Duodenal mucosa (tissue), 2 donors: ENCODE measurements at regions not wholly inside any gene's neighbourhood (a gene's known extent, or its start where the extent isn't known, plus 50 kb on each side); places are given as distances from the start of the nearest gene placed in this dataset.

Experiments
- H3K27ac ChIP-seq: one replicate; pipeline ENCODE4 v1.7.0; 2013; ENCODE audit warnings: low read depth, low read length
- H3K27me3 ChIP-seq, 2 donors: one replicate each; pipeline ENCODE4 v1.7.0; 2013; ENCODE audit warnings: low read length in 2 of 2, control low read depth in 1 of 2; ENCODE audit not compliant: insufficient read depth in 2 of 2, control insufficient read depth in 1 of 2
- H3K36me3 ChIP-seq, 2 donors: one replicate each; pipeline ENCODE4 v1.7.0; 2013; ENCODE audit warnings: low read length in 2 of 2, control low read depth in 1 of 2; ENCODE audit not compliant: insufficient read depth in 2 of 2, control insufficient read depth in 1 of 2
- H3K4me1 ChIP-seq, 2 donors: one replicate each; pipeline ENCODE4 v1.7.0; 2013; ENCODE audit warnings: low read length in 2 of 2, control low read depth in 1 of 2; ENCODE audit not compliant: insufficient read depth in 2 of 2, control insufficient read depth in 1 of 2
- H3K4me3 ChIP-seq, 2 donors: one replicate each; pipeline ENCODE4 v1.7.0; 2013; ENCODE audit warnings: low read length in 2 of 2, low read depth in 1 of 2
- H3K9ac ChIP-seq, 2 donors: one replicate each; pipeline ENCODE4 v1.7.0; 2013; ENCODE audit warnings: low read length in 2 of 2, low read depth in 1 of 2
- H3K9me3 ChIP-seq, 2 donors: one replicate each; pipeline ENCODE4 v1.7.0; 2013; ENCODE audit warnings: low read length in 2 of 2, control low read depth in 1 of 2; ENCODE audit not compliant: control insufficient read depth in 1 of 2

- H3K9me3 ChIP-seq = no peaks in the 10 kb centered on the region
- H3K4me1 ChIP-seq = no peaks in the 10 kb centered on the region
Observed at GRCh38 chr2:58974426-58974825, 733.3 kb upstream of the FANCL start.

GRCh38 chr2:58973811-58974281, 732.7 kb upstream of the FANCL start:
- no peaks in the 10 kb centered on the region for H3K4me1 ChIP-seq
- H3K27me3 ChIP-seq = no peaks in the 10 kb centered on the region
- H3K9ac ChIP-seq = no peak overlapping the region
- no peak overlapping the region for H3K27ac ChIP-seq
- no peaks in the 10 kb centered on the region for H3K36me3 ChIP-seq
- H3K4me3 ChIP-seq = no peak overlapping the region
- no peaks in the 10 kb centered on the region for H3K9me3 ChIP-seq

More at GRCh38 chr2:58974426-58974825, 733.3 kb upstream of the FANCL start:
- H3K27ac ChIP-seq = no peak overlapping the region
- no peak overlapping the region for H3K9ac ChIP-seq
- H3K36me3 ChIP-seq = no peaks in the 10 kb centered on the region
- no peaks in the 10 kb centered on the region for H3K27me3 ChIP-seq
- no peak overlapping the region for H3K4me3 ChIP-seq

GRCh38 chr2:58972737-58973136, 731.6 kb upstream of the FANCL start:
- H3K4me3 ChIP-seq = no peak overlapping the region
- no peak overlapping the region for H3K9ac ChIP-seq
- H3K9me3 ChIP-seq = no peaks in the 10 kb centered on the region
- H3K27ac ChIP-seq = no peak overlapping the region
- no peaks in the 10 kb centered on the region for H3K4me1 ChIP-seq
- H3K27me3 ChIP-seq = no peaks in the 10 kb centered on the region
- no peaks in the 10 kb centered on the region for H3K36me3 ChIP-seq

GRCh38 chr2:58971511-58972360, 730.6 kb upstream of the FANCL start:
- Histone ChIP-seq H3K27me3 (no peaks in the 10 kb centered on the region), H3K27ac (no peak overlapping the region), H3K4me1 (no peaks in the 10 kb centered on the region), H3K9ac (no peak overlapping the region), H3K9me3 (no peaks in the 10 kb centered on the region), H3K36me3 (no peaks in the 10 kb centered on the region), H3K4me3 (no peak overlapping the region)

- H3K9ac ChIP-seq = no peak overlapping the region
- H3K4me3 ChIP-seq = no peak overlapping the region
- no peaks in the 10 kb centered on the region for H3K9me3 ChIP-seq
- no peaks in the 10 kb centered on the region for H3K27me3 ChIP-seq
- no peaks in the 10 kb centered on the region for H3K36me3 ChIP-seq
- no peaks in the 10 kb centered on the region for H3K4me1 ChIP-seq
- no peak overlapping the region for H3K27ac ChIP-seq
Observed at GRCh38 chr2:58970365-58970764, 729.2 kb upstream of the FANCL start.

- no peak overlapping the region for H3K27ac ChIP-seq
- no peaks in the 10 kb centered on the region for H3K4me1 ChIP-seq
- no peak overlapping the region for H3K9ac ChIP-seq
- no peaks in the 10 kb centered on the region for H3K36me3 ChIP-seq
- H3K9me3 ChIP-seq = no peaks in the 10 kb centered on the region
- H3K27me3 ChIP-seq = no peaks in the 10 kb centered on the region
- H3K4me3 ChIP-seq = no peak overlapping the region
Observed at GRCh38 chr2:58968885-58969284, 727.8 kb upstream of the FANCL start.

- Histone ChIP-seq H3K4me3 (no peak overlapping the region), H3K9ac (no peak overlapping the region), H3K36me3 (no peaks in the 10 kb centered on the region), H3K27me3 (no peaks in the 10 kb centered on the region), H3K27ac (no peak overlapping the region), H3K9me3 (no peaks in the 10 kb centered on the region), H3K4me1 (no peaks in the 10 kb centered on the region)
Observed at GRCh38 chr2:58967736-58968135, 726.6 kb upstream of the FANCL start.

GRCh38 chr2:58965602-58966001, 724.5 kb upstream of the FANCL start:
- Histone ChIP-seq H3K9ac (no peak overlapping the region), H3K9me3 (no peaks in the 10 kb centered on the region), H3K27ac (no peak overlapping the region), H3K4me3 (no peak overlapping the region), H3K4me1 (no peaks in the 10 kb centered on the region), H3K36me3 (no peaks in the 10 kb centered on the region), H3K27me3 (no peaks in the 10 kb centered on the region)

- Histone ChIP-seq H3K4me1 (no peaks in the 10 kb centered on the region), H3K9me3 (no peaks in the 10 kb centered on the region), H3K27ac (no peak overlapping the region), H3K4me3 (no peak overlapping the region), H3K36me3 (no peaks in the 10 kb centered on the region), H3K9ac (no peak overlapping the region), H3K27me3 (no peaks in the 10 kb centered on the region)
Observed at GRCh38 chr2:58959996-58960395, 718.9 kb upstream of the FANCL start.

- Histone ChIP-seq H3K4me1 (no peaks in the 10 kb centered on the region), H3K4me3 (no peak overlapping the region), H3K27me3 (no peaks in the 10 kb centered on the region), H3K9ac (no peak overlapping the region), H3K9me3 (no peaks in the 10 kb centered on the region), H3K36me3 (no peaks in the 10 kb centered on the region), H3K27ac (no peak overlapping the region)
Observed at GRCh38 chr2:58957188-58957840, 716.2 kb upstream of the FANCL start.
